SK-N-SH (cell line): ENCODE measurements at regions not wholly inside any gene's neighbourhood (a gene's known extent, or its start where the extent isn't known, plus 50 kb on each side); places are given as distances from the start of the nearest gene placed in this dataset.

Source experiments
- CTCF ChIA-PET: fragments of 300-600, 350-600 bp; formaldehyde crosslinking; extraction: SDS; loops from one replicate; lab custom pipeline; 2021; lab: Yijun Ruan, JAX
- POLR2A ChIA-PET: fragments of 350-600 bp; sonication (Branson Sonifier 250); formaldehyde crosslinking; extraction: SDS; loops from one replicate; lab custom pipeline; 2020; ENCODE audit warnings: antibody characterized with exemption, inconsistent platforms; lab: Yijun Ruan, JAX
- DNase-seq: peaks from one replicate; pipeline ENCODE4 v3.0.0; 2012
- H2AFZ ChIP-seq: fragments of 200-600 bp; sonication (generic); 2 replicates; pipeline ENCODE4 v1.8.1; 2016; ENCODE audit warnings: antibody characterized with exemption, mild to moderate bottlenecking, low read depth
- H3F3A ChIP-seq: fragments of 200-600 bp; sonication (generic); replicated peaks from 2 replicates; pipeline ENCODE3; 2016; ENCODE audit warnings: antibody characterized with exemption, mild to moderate bottlenecking; ENCODE audit not compliant: insufficient read depth
- H3K27ac ChIP-seq, 2 experiments: fragments of 200-500 bp in 1 of 2; fragments of 200-600 bp in 1 of 2; sonication (Bioruptor generic) in 1 of 2; sonication (generic), shearing (Covaris generic) in 1 of 2; 2 replicates each; pipeline versions ENCODE4 v1.5.1 to v1.6.1; 2014 to 2016; ENCODE audit warnings: low read depth in 2 of 2, inconsistent platforms in 1 of 2, low read length in 1 of 2, mild to moderate bottlenecking in 1 of 2, mixed read lengths in 1 of 2
- H3K27me3 ChIP-seq: fragments of 200-600 bp; sonication (generic), shearing (Covaris generic); 2 replicates; pipeline ENCODE4 v1.6.1; 2016; ENCODE audit warnings: mixed run types; ENCODE audit not compliant: insufficient read depth
- H3K36me3 ChIP-seq, 2 experiments: fragments of 200-500 bp in 1 of 2; fragments of 200-600 bp in 1 of 2; sonication (Bioruptor generic) in 1 of 2; sonication (generic) in 1 of 2; replicated peaks in 1 of 2; 2 replicates each; pipeline versions ENCODE3 to v1.5.1; 2014 to 2016; ENCODE audit warnings: low read length in 1 of 2, mild to moderate bottlenecking in 1 of 2; ENCODE audit not compliant: insufficient read depth in 2 of 2, control insufficient read depth in 1 of 2
- H3K4me1 ChIP-seq, 2 experiments: fragments of 200-500 bp in 1 of 2; fragments of 200-600 bp in 1 of 2; sonication (Bioruptor generic) in 1 of 2; sonication (generic), shearing (Covaris generic) in 1 of 2; 2 replicates each; pipeline versions ENCODE4 v1.5.1 to v1.6.1; 2014 to 2016; ENCODE audit warnings: low read depth in 1 of 2, low read length in 1 of 2, mixed run types in 1 of 2; ENCODE audit not compliant: insufficient read depth in 2 of 2, control insufficient read depth in 1 of 2
- H3K4me2 ChIP-seq: fragments of 200-600 bp; sonication (generic), shearing (Covaris generic); 2 replicates; pipeline ENCODE4 v1.6.1; 2017; ENCODE audit warnings: mixed run types
- H3K4me3 ChIP-seq, 2 experiments: fragments of 200-500 bp in 1 of 2; fragments of 200-600 bp in 1 of 2; sonication (Bioruptor generic) in 1 of 2; sonication (generic), shearing (Covaris generic) in 1 of 2; 2 replicates each; pipeline versions ENCODE4 v1.5.1 to v1.8.1; 2014 to 2016; ENCODE audit warnings: low read depth in 2 of 2, inconsistent platforms in 1 of 2, low read length in 1 of 2, mild to moderate bottlenecking in 1 of 2, mixed read lengths in 1 of 2, moderate library complexity in 1 of 2
- H3K79me2 ChIP-seq: fragments of 200-600 bp; sonication (generic); 2 replicates; pipeline ENCODE4 v1.8.1; 2017; ENCODE audit warnings: mild to moderate bottlenecking; ENCODE audit not compliant: insufficient read depth
- H3K9ac ChIP-seq: fragments of 200-600 bp; sonication (generic); 2 replicates; pipeline ENCODE4 v1.6.1; 2017; ENCODE audit warnings: mixed run types
- H3K9me2 ChIP-seq: fragments of 200-600 bp; sonication (generic); 2 replicates; pipeline ENCODE4 v1.6.1; 2017; ENCODE audit warnings: mixed run types
- H3K9me3 ChIP-seq: fragments of 200-600 bp; sonication (generic); 2 replicates; pipeline ENCODE4 v1.6.1; 2017; ENCODE audit warnings: mixed run types, mild to moderate bottlenecking, moderate library complexity
- H4K20me1 ChIP-seq: fragments of 200-600 bp; sonication (generic); 2 replicates; pipeline ENCODE4 v1.6.1; 2017; ENCODE audit warnings: mild to moderate bottlenecking, mixed run types; ENCODE audit not compliant: insufficient read depth
- EP300 ChIP-seq, 2 experiments: IDR thresholded peaks; 2 replicates each; pipeline versions ENCODE4 v1.4.0 to v1.6.1; 2012; ENCODE audit warnings: borderline replicate concordance in 1 of 2, low read depth in 1 of 2, low read length in 1 of 2
- EZH2phosphoT487 ChIP-seq: fragments of 200-600 bp; sonication (generic); IDR thresholded peaks from 2 replicates; pipeline ENCODE4 v1.6.1; 2017; ENCODE audit warnings: low read depth, mixed run types, mild to moderate bottlenecking, antibody characterized with exemption, moderate library complexity, borderline replicate concordance
- GABPA ChIP-seq: IDR thresholded peaks from 2 replicates; pipeline ENCODE4 v1.4.0; 2012; ENCODE audit warnings: low read depth, mild to moderate bottlenecking
- JUND ChIP-seq: IDR thresholded peaks from 2 replicates; pipeline ENCODE4 v1.4.0; 2012
- MXI1 ChIP-seq: IDR thresholded peaks from 2 replicates; pipeline ENCODE4 v1.6.1; 2012; ENCODE audit warnings: mild to moderate bottlenecking, low read depth, low read length, improper control_type of control experiment
- PBX3 ChIP-seq: IDR thresholded peaks from 2 replicates; pipeline ENCODE4; 2012
- POLR2AphosphoS5 ChIP-seq: IDR thresholded peaks from 2 replicates; pipeline ENCODE4 v1.6.1; 2012; ENCODE audit warnings: low read depth, low read length
- RAD21 ChIP-seq: IDR thresholded peaks from 2 replicates; pipeline ENCODE4 v1.6.1; 2012; ENCODE audit warnings: mild to moderate bottlenecking, low read length
- RFX5 ChIP-seq: IDR thresholded peaks from 2 replicates; pipeline ENCODE4 v1.6.1; 2012; ENCODE audit warnings: mild to moderate bottlenecking, improper control_type of control experiment, low read length
- RXRA ChIP-seq: IDR thresholded peaks from 2 replicates; pipeline ENCODE4 v1.4.0; 2012; ENCODE audit warnings: low read depth, mild to moderate bottlenecking, borderline replicate concordance
- TAF1 ChIP-seq: IDR thresholded peaks from 2 replicates; pipeline ENCODE4 v1.6.1; 2012; ENCODE audit warnings: low read depth, mild to moderate bottlenecking, low read length, moderate library complexity, borderline replicate concordance
- TEAD4 ChIP-seq: IDR thresholded peaks from 2 replicates; pipeline ENCODE4 v1.4.0; 2012; ENCODE audit warnings: mild to moderate bottlenecking, borderline replicate concordance; ENCODE audit not compliant: insufficient read depth
- YY1 ChIP-seq: IDR thresholded peaks from 2 replicates; pipeline ENCODE4 v1.4.0; 2012; ENCODE audit warnings: low read depth, mild to moderate bottlenecking
- WGBS: methylation state at CpG from one replicate; pipeline ENCODE4 v1.1.6; 2017; ENCODE audit warnings: low lambda C conversion rate; 5-methylcytosine and 5-hydroxymethylcytosine counted together
- TF ChIP-seq, protein P1 (sequence below): fragments of 200-600 bp; sonication (generic); IDR thresholded peaks from 2 replicates; pipeline ENCODE4 v1.6.1; 2017; ENCODE audit warnings: antibody characterized with exemption, mild to moderate bottlenecking, moderate library complexity

- TF ChIP-seq, protein P1, sequence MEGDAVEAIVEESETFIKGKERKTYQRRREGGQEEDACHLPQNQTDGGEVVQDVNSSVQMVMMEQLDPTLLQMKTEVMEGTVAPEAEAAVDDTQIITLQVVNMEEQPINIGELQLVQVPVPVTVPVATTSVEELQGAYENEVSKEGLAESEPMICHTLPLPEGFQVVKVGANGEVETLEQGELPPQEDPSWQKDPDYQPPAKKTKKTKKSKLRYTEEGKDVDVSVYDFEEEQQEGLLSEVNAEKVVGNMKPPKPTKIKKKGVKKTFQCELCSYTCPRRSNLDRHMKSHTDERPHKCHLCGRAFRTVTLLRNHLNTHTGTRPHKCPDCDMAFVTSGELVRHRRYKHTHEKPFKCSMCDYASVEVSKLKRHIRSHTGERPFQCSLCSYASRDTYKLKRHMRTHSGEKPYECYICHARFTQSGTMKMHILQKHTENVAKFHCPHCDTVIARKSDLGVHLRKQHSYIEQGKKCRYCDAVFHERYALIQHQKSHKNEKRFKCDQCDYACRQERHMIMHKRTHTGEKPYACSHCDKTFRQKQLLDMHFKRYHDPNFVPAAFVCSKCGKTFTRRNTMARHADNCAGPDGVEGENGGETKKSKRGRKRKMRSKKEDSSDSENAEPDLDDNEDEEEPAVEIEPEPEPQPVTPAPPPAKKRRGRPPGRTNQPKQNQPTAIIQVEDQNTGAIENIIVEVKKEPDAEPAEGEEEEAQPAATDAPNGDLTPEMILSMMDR: no peak
- TF ChIP-seq EP300 (IDR thresholded peaks at IDR 0.05; ENCODE audit: borderline replicate concordance in 1 of 2, low read depth in 1 of 2, low read length in 1 of 2) (no peak), RAD21 (no peak)
- TF ChIP-seq, all 33 proteins: peak for 0
Measured at GRCh38 chr20:62564456-62565245, 77.7 kb upstream of the SLCO4A1 start (continued).

GRCh38 chr20:62566266-62566665 lies 76.0 kb upstream of the SLCO4A1 start:
- H3K4me1 ChIP-seq: no peaks in the 10 kb centered on the region; a peak in 1 of 4 replicates
- no peaks in the 10 kb centered on the region for H3K9me3 ChIP-seq
- TF ChIP-seq RFX5 (no peak), POLR2AphosphoS5 (no peak), MXI1 (no peak), JUND (no peak), GABPA (no peak), TEAD4 (no peak), PBX3 (no peak), EZH2phosphoT487 (no peak), TAF1 (no peak), YY1 (no peak), RXRA (no peak)
- no peaks in the 10 kb centered on the region for H4K20me1 ChIP-seq
- H3K27ac ChIP-seq: no peak overlapping the region
- H3K79me2 ChIP-seq: no peaks in the 10 kb centered on the region
- H3K4me3 ChIP-seq: no peak overlapping the region
- POLR2A ChIA-PET: no interaction called here
- no peaks in the 10 kb centered on the region for H3K9me2 ChIP-seq
- H3F3A ChIP-seq: no peaks in the 10 kb centered on the region
- H3K36me3 ChIP-seq: no peaks in the 10 kb centered on the region
- no peaks in the 10 kb centered on the region; the same call in 1 of the 2 replicates for H3K27me3 ChIP-seq
- H3K4me2 ChIP-seq: no peak overlapping the region
- 60% methylated on average over 1 of the region's 11 CpGs for WGBS
- DNase-seq: no peak
- CTCF ChIA-PET: interaction anchor here (1.7 kb wide), 1 partner anchor 51 kb away, joined by 6 read pairs; no protein-coding TSS in a partner anchor
- no peak overlapping the region for H3K9ac ChIP-seq
- H2AFZ ChIP-seq: no peak overlapping the region
